ENCODE measurements at regions not wholly inside any gene's neighbourhood (a gene's known extent, or its start where the extent isn't known, plus 50 kb on each side); places are given as distances from the start of the nearest gene placed in this dataset.

- TF ChIP-seq EZH2 (IDR thresholded peaks at IDR 0.05; ENCODE audit: borderline replicate concordance, insufficient read depth, low read length, poor library complexity, severe bottlenecking) (no peak), REST (IDR thresholded peaks at IDR 0.05; ENCODE audit: borderline replicate concordance) (no peak)
- Histone ChIP-seq H2AFZ (ENCODE audit: low read depth, low read length) (no peak overlapping the region), H3F3A (ENCODE audit: insufficient read depth, low read length, poor library complexity, severe bottlenecking) (no peaks in the 10 kb centered on the region)
These were observed 275.6 kb downstream of the DTHD1 start for GRCh38 chr4:36556984-36557383.

GRCh38 chr4:36568575-36568974 is 287.2 kb downstream of the DTHD1 start:
- Histone ChIP-seq H3K36me3 (ENCODE audit: insufficient read depth, low read length) (no peaks in the 10 kb centered on the region), H3K9ac (ENCODE audit: low read length) (no peak overlapping the region), H3K9me2 (ENCODE audit: insufficient read depth, low read length) (no peaks in the 10 kb centered on the region), H2AFZ (ENCODE audit: low read depth, low read length) (no peak overlapping the region), H3K9me3 (ENCODE audit: low read length) (no peaks in the 10 kb centered on the region), H3K79me2 (replicated peaks; ENCODE audit: insufficient read depth, low read length) (no peaks in the 10 kb centered on the region), H4K20me1 (ENCODE audit: insufficient read depth) (no peaks in the 10 kb centered on the region), H3K4me2 (ENCODE audit: low read length) (no peak overlapping the region), H3K4me3 (ENCODE audit: low read length) (no peak overlapping the region), H3K27me3 (ENCODE audit: insufficient read depth, low read depth, low read length) (no peaks in the 10 kb centered on the region), H3F3A (ENCODE audit: insufficient read depth, low read length, poor library complexity, severe bottlenecking) (no peaks in the 10 kb centered on the region), H3K27ac (ENCODE audit: low read length) (no peak overlapping the region)
- TF ChIP-seq SMC3 (conservative IDR thresholded peaks at IDR 0.05; ENCODE audit: poor library complexity) (no peak), TAF1 (IDR thresholded peaks at IDR 0.05; ENCODE audit: low read depth) (no peak), CTCF (IDR thresholded peaks at IDR 0.05; ENCODE audit: poor library complexity, severe bottlenecking) (no peak), MXI1 (conservative IDR thresholded peaks at IDR 0.05; ENCODE audit: poor library complexity, severe bottlenecking) (no peak), EP300 (conservative IDR thresholded peaks at IDR 0.05; ENCODE audit: poor library complexity, severe bottlenecking) (no peak)

More at GRCh38 chr4:36556984-36557383, 275.6 kb downstream of the DTHD1 start:
- no peaks in the 10 kb centered on the region for H3K36me3 ChIP-seq (ENCODE audit: insufficient read depth, low read length)
- H3K9me3 ChIP-seq (ENCODE audit: low read length): no peaks in the 10 kb centered on the region
- H3K27me3 ChIP-seq (ENCODE audit: insufficient read depth, low read depth, low read length): no peaks in the 10 kb centered on the region
- H3K4me3 ChIP-seq (ENCODE audit: low read length): no peak overlapping the region
- H3K9me2 ChIP-seq (ENCODE audit: insufficient read depth, low read length): no peaks in the 10 kb centered on the region
- no peak overlapping the region for H3K9ac ChIP-seq (ENCODE audit: low read length)
- H3K4me2 ChIP-seq (ENCODE audit: low read length): no peak overlapping the region
- no peak overlapping the region for H3K27ac ChIP-seq (ENCODE audit: low read length)
- no peaks in the 10 kb centered on the region for H3K79me2 ChIP-seq (replicated peaks; ENCODE audit: insufficient read depth, low read length)
- no peaks in the 10 kb centered on the region for H4K20me1 ChIP-seq (ENCODE audit: insufficient read depth)

- Histone ChIP-seq H3K36me3 (ENCODE audit: insufficient read depth, low read length) (no peaks in the 10 kb centered on the region), H3F3A (ENCODE audit: insufficient read depth, low read length, poor library complexity, severe bottlenecking) (no peaks in the 10 kb centered on the region), H3K27ac (ENCODE audit: low read length) (no peak overlapping the region), H4K20me1 (ENCODE audit: insufficient read depth) (no peaks in the 10 kb centered on the region), H3K79me2 (replicated peaks; ENCODE audit: insufficient read depth, low read length) (no peaks in the 10 kb centered on the region), H2AFZ (ENCODE audit: low read depth, low read length) (no peak overlapping the region), H3K9me2 (ENCODE audit: insufficient read depth, low read length) (no peaks in the 10 kb centered on the region), H3K9me3 (ENCODE audit: low read length) (peaks cover 4% of the 10 kb centered on the region), H3K9ac (ENCODE audit: low read length) (no peak overlapping the region), H3K27me3 (ENCODE audit: insufficient read depth, low read depth, low read length) (no peaks in the 10 kb centered on the region), H3K4me2 (ENCODE audit: low read length) (no peak overlapping the region), H3K4me3 (ENCODE audit: low read length) (no peak overlapping the region)
- TF ChIP-seq MXI1 (conservative IDR thresholded peaks at IDR 0.05; ENCODE audit: poor library complexity, severe bottlenecking): no peak
- no peak for TF ChIP-seq CTCF (IDR thresholded peaks at IDR 0.05; ENCODE audit: poor library complexity, severe bottlenecking)
- TF ChIP-seq EP300 (conservative IDR thresholded peaks at IDR 0.05; ENCODE audit: poor library complexity, severe bottlenecking): no peak
- no peak for TF ChIP-seq TAF1 (IDR thresholded peaks at IDR 0.05; ENCODE audit: low read depth)
- no peak for TF ChIP-seq EZH2 (IDR thresholded peaks at IDR 0.05; ENCODE audit: borderline replicate concordance, insufficient read depth, low read length, poor library complexity, severe bottlenecking)
- TF ChIP-seq RAD21 (conservative IDR thresholded peaks at IDR 0.05): no peak
- TF ChIP-seq REST (IDR thresholded peaks at IDR 0.05; ENCODE audit: borderline replicate concordance): no peak
- no peak for TF ChIP-seq SMC3 (conservative IDR thresholded peaks at IDR 0.05; ENCODE audit: poor library complexity)
- no peak for TF ChIP-seq POLR2AphosphoS5 (IDR thresholded peaks at IDR 0.05)
These were observed 292.0 kb downstream of the DTHD1 start for GRCh38 chr4:36573441-36573840.

All from neural cell (in vitro differentiated cells).